GM19023 (cell line): ENCODE measurements at regions not wholly inside any gene's neighbourhood (a gene's known extent, or its start where the extent isn't known, plus 50 kb on each side); places are given as distances from the start of the nearest gene placed in this dataset.
A peak's percentile ranks its signal among the peaks of the same experiment; 100 is the strongest.

Experiments used
- ATAC-seq: cut with Tn5 transposase; IDR thresholded peaks from one replicate; pipeline ENCODE4 v1.9.1; 2021; ENCODE audit warnings: mild to moderate bottlenecking, moderate library complexity; ENCODE audit not compliant: unreplicated experiment

- no peak for ATAC-seq
Observed at GRCh38 chr13:53143757-53144339, 115.2 kb downstream of the OLFM4 start.

- no peak for ATAC-seq
Observed at GRCh38 chr13:53144826-53145225, 116.2 kb downstream of the OLFM4 start.

- no peak for ATAC-seq
Observed at GRCh38 chr13:53150568-53150967, 122.0 kb downstream of the OLFM4 start.

- ATAC-seq: peak; percentile 99
Observed at GRCh38 chr13:53151336-53152056, 122.9 kb downstream of the OLFM4 start.

- ATAC-seq: no peak
Observed at GRCh38 chr13:53152057-53152421, 123.4 kb downstream of the OLFM4 start.

GRCh38 chr13:53158201-53158600, 129.6 kb downstream of the OLFM4 start:
- no peak for ATAC-seq

- no peak for ATAC-seq
Observed at GRCh38 chr13:53159431-53159830, 130.8 kb downstream of the OLFM4 start.

GRCh38 chr13:53160211-53160610, 131.6 kb downstream of the OLFM4 start:
- ATAC-seq: no peak

- no peak for ATAC-seq
Observed at GRCh38 chr13:53161251-53161650, 132.6 kb downstream of the OLFM4 start.

GRCh38 chr13:53165261-53165660, 136.6 kb downstream of the OLFM4 start:
- ATAC-seq: no peak

GRCh38 chr13:53167561-53167960, 138.9 kb downstream of the OLFM4 start:
- no peak for ATAC-seq

- ATAC-seq: no peak
Observed at GRCh38 chr13:53170910-53171309, 142.3 kb downstream of the OLFM4 start.

- ATAC-seq: no peak
Observed at GRCh38 chr13:53174545-53174944, 145.9 kb downstream of the OLFM4 start.

GRCh38 chr13:53180684-53181083, 152.1 kb downstream of the OLFM4 start:
- ATAC-seq: no peak

- no peak for ATAC-seq
Observed at GRCh38 chr13:53182724-53183123, 154.1 kb downstream of the OLFM4 start.

GRCh38 chr13:53188120-53188519, 159.5 kb downstream of the OLFM4 start:
- ATAC-seq: no peak

GRCh38 chr13:53189162-53189561, 160.5 kb downstream of the OLFM4 start:
- no peak for ATAC-seq

- ATAC-seq: no peak
Observed at GRCh38 chr13:53191091-53191490, 162.5 kb downstream of the OLFM4 start.

- ATAC-seq: no peak
Observed at GRCh38 chr13:53197424-53197823, 168.8 kb downstream of the OLFM4 start.

- no peak for ATAC-seq
Observed at GRCh38 chr13:53198017-53198416, 169.4 kb downstream of the OLFM4 start.

GRCh38 chr13:53198736-53199135, 170.1 kb downstream of the OLFM4 start:
- ATAC-seq: no peak

- ATAC-seq: no peak
Observed at GRCh38 chr13:53200075-53200474, 171.5 kb downstream of the OLFM4 start.
